Right lobe of liver (tissue), 4 donors: ENCODE measurements at regions not wholly inside any gene's neighbourhood (a gene's known extent, or its start where the extent isn't known, plus 50 kb on each side); places are given as distances from the start of the nearest gene placed in this dataset.
A peak's percentile ranks its signal among the peaks of the same experiment; 100 is the strongest.

Source experiments
- CTCF ChIP-seq, 4 donors: fragments of 200-600 bp in 3 of 4; fragments of 450-650 bp in 1 of 4; IDR thresholded peaks; one replicate each; pipeline versions ENCODE4 v1.5.1 to v1.8.0; 2016 to 2022; ENCODE audit warnings: antibody characterized with exemption in 4 of 4, mild to moderate bottlenecking in 2 of 4
- POLR2A ChIP-seq: fragments of 450-650 bp; IDR thresholded peaks from one replicate; pipeline ENCODE4 v1.6.1; 2017; ENCODE audit warnings: antibody characterized with exemption, mild to moderate bottlenecking
- donor health status: DM: no; HTN: no; CAD: no.
- donor health status: DM: no; HTN: no; CAD: no.
- donor health status: DM: no; HTN: yes; CAD: no.

DNA sequence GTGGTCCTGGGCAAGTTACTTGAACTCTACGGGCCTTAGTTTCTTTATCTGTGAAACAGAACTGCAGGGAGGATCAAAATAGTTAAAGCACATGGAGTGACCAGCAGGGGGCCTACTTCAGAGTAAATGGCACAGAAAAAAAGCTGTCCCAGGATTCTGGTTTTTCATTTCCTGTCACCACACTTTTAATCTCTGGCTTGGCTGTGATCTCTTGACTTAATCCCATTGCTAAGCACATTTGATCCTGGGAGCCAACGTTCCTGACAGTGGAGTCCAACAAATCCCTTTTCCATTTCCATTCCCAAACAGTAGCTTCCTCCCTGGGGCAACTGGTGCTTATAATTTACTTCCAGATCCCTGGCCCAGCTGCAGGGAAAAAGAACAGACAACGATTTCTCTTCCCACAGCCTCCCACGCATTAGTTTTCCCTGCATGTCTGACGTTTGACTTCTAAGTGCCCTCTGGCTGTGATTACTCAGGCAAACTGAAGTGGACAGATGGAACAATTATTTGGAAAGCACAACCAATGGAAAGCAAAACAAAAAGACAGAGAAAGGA lies 136.5 kb upstream of the STK32A start:
- TF ChIP-seq CTCF (IDR thresholded peaks at IDR 0.05) (peak; percentile 56 to 75 (median 67)), POLR2A (no peak)
